ENCODE measurements at regions not wholly inside any gene's neighbourhood (a gene's known extent, or its start where the extent isn't known, plus 50 kb on each side); places are given as distances from the start of the nearest gene placed in this dataset.

DNA sequence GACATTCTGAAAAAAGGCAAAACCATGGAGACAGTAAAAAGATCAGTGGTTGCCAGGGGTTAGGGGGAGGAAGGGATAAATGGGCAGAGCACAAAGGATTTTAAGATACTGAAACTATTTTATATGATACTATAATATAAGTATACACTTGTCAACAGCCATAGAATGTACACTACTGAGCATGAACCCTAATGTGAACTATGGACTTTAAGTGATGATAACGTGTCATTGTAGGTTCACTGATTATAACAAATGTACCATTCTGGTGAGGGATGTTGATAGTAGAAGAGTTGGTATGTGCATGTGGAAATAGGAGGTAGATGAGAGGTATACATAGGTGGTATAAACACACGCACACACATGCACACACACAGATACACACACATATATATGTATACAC is 241.6 kb downstream of the NOL4 start:
- CTCF ChIA-PET = no interaction called here
- Mint-ChIP-seq H3K27me3 (no peaks in the 10 kb centered on the region), H3K4me1 (no peaks in the 10 kb centered on the region), H3K36me3 (no peaks in the 10 kb centered on the region), H3K4me3 (no peak overlapping the region), H3K27ac (no peak overlapping the region), H3K9me3 (ENCODE audit: low read depth) (peaks cover 9% of the 10 kb centered on the region)
- DNase-seq (no peak), ATAC-seq (no peak)

DNA sequence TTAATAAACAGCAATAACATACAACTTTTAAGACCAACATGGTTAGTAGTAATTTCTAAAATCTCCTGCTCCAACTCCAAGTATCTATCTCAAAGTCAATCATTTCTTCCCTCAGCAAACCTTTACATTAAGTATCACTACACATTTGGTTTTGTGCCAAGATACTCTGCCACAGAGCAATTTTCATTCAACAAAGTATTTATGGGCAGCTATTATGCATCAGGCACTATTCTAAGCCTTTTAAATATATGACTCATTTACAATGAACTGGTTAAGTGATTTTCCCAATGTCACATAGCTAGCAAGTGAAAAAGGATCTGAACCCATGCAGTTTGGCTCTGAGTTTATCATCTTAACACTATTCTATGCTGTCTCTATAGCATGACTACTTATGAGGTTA is 264.3 kb downstream of the NOL4 start:
- peaks cover 7% of the 10 kb centered on the region for H3K9me3 Mint-ChIP-seq (ENCODE audit: low read depth)
- no peak for ATAC-seq
- no peak overlapping the region for H3K27ac Mint-ChIP-seq
- no peaks in the 10 kb centered on the region for H3K36me3 Mint-ChIP-seq
- H3K4me1 Mint-ChIP-seq = no peaks in the 10 kb centered on the region
- DNase-seq = no peak
- CTCF ChIA-PET = no interaction called here
- no peak overlapping the region for H3K4me3 Mint-ChIP-seq
- no peaks in the 10 kb centered on the region for H3K27me3 Mint-ChIP-seq

DNA sequence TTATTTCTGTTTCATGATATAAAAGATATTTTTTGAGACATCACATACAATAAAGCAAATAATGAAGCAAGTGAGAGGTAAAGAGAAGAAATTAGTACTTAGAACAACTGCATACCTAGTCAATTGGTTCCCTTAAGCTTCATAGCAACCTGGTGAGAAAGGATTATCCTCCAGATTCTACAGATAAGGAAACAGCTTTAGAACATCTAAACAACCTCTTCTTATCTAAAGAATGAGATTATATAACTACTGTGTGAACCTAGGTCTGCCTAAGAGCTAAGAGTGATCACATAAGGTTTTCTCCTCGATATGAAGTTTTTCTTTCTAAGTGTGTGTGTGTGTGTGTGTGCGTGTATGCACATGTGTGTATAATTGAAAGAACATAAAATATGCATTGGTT is 265.1 kb downstream of the NOL4 start:
- no peak overlapping the region for H3K27ac Mint-ChIP-seq
- CTCF ChIA-PET = no interaction called here
- no peaks in the 10 kb centered on the region for H3K4me1 Mint-ChIP-seq
- H3K36me3 Mint-ChIP-seq = no peaks in the 10 kb centered on the region
- no peak overlapping the region for H3K4me3 Mint-ChIP-seq
- DNase-seq (no peak), ATAC-seq (no peak)
- peaks cover 7% of the 10 kb centered on the region for H3K9me3 Mint-ChIP-seq (ENCODE audit: low read depth)
- H3K27me3 Mint-ChIP-seq = no peaks in the 10 kb centered on the region

DNA sequence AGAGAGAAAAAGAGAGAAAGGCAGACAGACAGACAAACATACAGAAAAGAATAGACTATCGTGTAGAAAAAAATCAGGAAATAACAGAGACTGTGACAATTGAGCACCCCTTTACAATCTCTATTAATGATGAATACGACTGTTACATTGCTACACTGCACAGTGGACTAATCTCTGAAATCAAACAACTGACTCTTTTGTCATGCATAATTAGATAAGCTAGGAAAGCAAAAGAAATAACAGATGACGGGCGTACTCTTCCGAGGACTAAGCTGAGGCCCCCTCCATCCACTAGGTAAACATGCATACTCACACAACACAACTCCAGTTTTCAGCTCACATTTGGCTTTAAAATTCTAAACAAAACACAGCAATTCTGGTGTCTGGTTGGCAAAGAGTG is 267.0 kb downstream of the NOL4 start:
- no peaks in the 10 kb centered on the region for H3K4me1 Mint-ChIP-seq
- DNase-seq (no peak), ATAC-seq (no peak)
- H3K27me3 Mint-ChIP-seq = no peaks in the 10 kb centered on the region
- peaks cover 13% of the 10 kb centered on the region for H3K9me3 Mint-ChIP-seq (ENCODE audit: low read depth)
- CTCF ChIA-PET = no interaction called here
- H3K4me3 Mint-ChIP-seq = no peak overlapping the region
- H3K27ac Mint-ChIP-seq = no peak overlapping the region
- no peaks in the 10 kb centered on the region for H3K36me3 Mint-ChIP-seq

DNA sequence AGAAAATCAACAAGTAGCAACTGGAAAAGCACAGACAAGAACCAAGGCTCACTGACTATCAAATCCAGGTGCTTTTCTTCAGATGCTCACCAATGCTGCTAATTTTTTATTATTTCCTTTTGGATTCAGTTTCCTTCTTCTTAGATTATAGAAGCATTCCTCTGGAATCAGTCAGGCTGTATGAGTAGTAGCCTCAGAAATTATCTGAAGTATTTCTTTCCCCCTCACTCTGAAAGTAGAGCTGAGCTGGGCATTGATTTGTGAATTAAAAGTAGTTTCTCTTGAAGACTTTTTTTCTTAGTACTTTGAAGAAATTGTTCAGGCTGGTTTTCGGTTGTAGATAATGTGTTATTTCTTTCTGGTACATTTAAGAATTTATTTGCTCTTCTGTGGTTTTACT is 273.7 kb downstream of the NOL4 start:
- no peaks in the 10 kb centered on the region for H3K36me3 Mint-ChIP-seq
- no peak for DNase-seq
- no peak for ATAC-seq
- CTCF ChIA-PET = interaction anchor here (0.6 kb wide), 1 partner anchor 16 kb away, joined by 4 read pairs; no protein-coding TSS in a partner anchor
- no peak overlapping the region for H3K4me3 Mint-ChIP-seq
- peaks cover 8% of the 10 kb centered on the region for H3K9me3 Mint-ChIP-seq (ENCODE audit: low read depth)
- no peaks in the 10 kb centered on the region for H3K4me1 Mint-ChIP-seq
- H3K27me3 Mint-ChIP-seq = no peaks in the 10 kb centered on the region
- H3K27ac Mint-ChIP-seq = no peak overlapping the region

DNA sequence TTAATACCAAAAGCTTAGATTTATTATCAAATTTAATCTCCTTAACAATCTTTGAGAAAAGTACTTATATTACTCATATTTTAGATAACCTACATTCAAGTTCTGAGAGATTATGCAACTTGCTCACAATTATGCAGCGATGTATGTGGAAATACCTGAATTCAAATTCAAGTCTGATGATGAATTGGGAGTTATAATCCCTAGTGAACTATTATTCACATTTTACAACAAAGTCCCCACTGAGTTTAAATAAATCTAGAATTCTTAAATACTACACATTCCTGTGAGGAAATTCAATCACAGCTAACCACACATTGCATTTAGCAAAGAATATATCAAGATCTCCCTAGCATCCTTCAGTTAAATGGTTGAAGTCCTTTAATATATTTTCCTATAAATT is 278.4 kb downstream of the NOL4 start:
- Mint-ChIP-seq H3K4me3 (no peak overlapping the region), H3K36me3 (no peaks in the 10 kb centered on the region), H3K4me1 (no peaks in the 10 kb centered on the region), H3K27me3 (no peaks in the 10 kb centered on the region), H3K27ac (no peak overlapping the region), H3K9me3 (ENCODE audit: low read depth) (peaks cover under 1% of the 10 kb centered on the region)
- no peak for DNase-seq
- CTCF ChIA-PET = no interaction called here
- ATAC-seq = no peak

DNA sequence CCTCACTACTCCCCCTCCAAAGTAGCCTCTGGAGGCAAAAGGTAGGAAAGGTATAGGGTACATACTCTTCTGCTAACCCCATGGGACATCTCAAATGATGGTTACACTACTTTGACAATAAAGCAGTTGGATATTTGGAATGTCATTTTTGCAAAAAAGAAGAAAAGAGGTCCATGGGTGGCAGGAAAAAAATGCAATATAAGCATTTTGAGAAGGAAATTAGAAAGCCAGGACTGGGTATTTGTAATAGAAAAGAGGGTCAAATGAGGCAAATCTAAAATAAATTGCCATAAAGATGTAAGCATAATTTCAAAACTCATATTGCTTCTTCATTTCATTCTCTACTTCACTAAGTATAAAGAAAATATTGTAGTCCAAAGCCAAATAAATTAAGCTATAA is 280.2 kb downstream of the NOL4 start:
- Mint-ChIP-seq H3K27me3 (no peaks in the 10 kb centered on the region), H3K4me1 (no peaks in the 10 kb centered on the region), H3K27ac (no peak overlapping the region), H3K4me3 (no peak overlapping the region), H3K36me3 (no peaks in the 10 kb centered on the region), H3K9me3 (ENCODE audit: low read depth) (no peaks in the 10 kb centered on the region)
- CTCF ChIA-PET = no interaction called here
- DNase-seq = no peak
- ATAC-seq = no peak

DNA sequence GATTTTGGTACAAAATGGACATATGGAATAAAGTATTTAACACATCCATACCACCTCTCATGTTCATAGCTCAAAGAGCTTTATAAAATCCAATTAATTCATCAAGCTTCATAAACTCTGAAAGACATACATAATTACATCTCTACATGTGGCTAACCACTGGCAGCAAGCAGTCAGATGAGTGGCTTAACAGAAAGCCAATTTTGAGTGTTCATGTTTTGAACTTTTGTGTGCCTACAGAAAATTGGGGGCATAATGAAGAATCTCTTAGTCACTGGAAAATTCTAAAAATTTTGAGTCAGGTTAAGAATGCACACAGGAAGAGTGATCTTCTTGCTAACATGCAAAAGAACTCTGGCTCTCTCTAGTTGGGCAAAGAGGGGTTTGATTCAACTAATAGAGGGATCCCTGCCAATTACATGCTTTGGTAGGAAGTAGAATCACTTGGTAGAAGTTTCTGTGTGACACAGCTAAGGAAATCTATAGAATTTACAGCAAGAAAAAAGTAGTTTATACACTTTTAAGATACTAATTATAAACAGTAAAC is 287.4 kb downstream of the NOL4 start:
- Mint-ChIP-seq H3K4me3 (no peak overlapping the region), H3K4me1 (no peaks in the 10 kb centered on the region), H3K27me3 (no peaks in the 10 kb centered on the region), H3K27ac (no peak overlapping the region), H3K9me3 (ENCODE audit: low read depth) (peaks cover 7% of the 10 kb centered on the region), H3K36me3 (no peaks in the 10 kb centered on the region)
- ATAC-seq (no peak), DNase-seq (no peak)
- CTCF ChIA-PET = no interaction called here

DNA sequence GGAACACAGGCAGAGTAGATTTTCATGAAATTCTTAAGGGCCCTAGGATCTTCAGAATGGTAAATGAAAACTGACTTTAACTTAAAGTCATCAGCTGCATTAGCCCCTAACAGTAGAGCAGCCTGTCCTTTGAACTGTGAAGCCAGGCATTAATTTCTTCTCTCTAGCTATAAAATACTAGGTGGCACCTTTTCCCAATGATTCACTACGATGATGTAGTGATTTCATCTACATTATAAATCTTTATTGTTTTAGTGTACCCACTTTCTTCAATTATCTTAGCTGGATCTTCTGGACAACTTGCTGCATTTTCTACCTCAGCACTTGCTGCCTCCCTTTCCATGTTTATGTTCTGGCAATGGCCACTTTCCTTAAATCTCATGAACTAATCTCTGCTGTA is 290.5 kb downstream of the NOL4 start:
- peaks cover 7% of the 10 kb centered on the region for H3K9me3 Mint-ChIP-seq (ENCODE audit: low read depth)
- no peak overlapping the region for H3K27ac Mint-ChIP-seq
- H3K27me3 Mint-ChIP-seq = no peaks in the 10 kb centered on the region
- ATAC-seq (no peak), DNase-seq (no peak)
- no peaks in the 10 kb centered on the region for H3K36me3 Mint-ChIP-seq
- CTCF ChIA-PET = interaction anchor here (1.1 kb wide), 1 partner anchor 33 kb away, joined by 3 read pairs; no protein-coding TSS in a partner anchor
- no peak overlapping the region for H3K4me3 Mint-ChIP-seq
- no peaks in the 10 kb centered on the region for H3K4me1 Mint-ChIP-seq

DNA sequence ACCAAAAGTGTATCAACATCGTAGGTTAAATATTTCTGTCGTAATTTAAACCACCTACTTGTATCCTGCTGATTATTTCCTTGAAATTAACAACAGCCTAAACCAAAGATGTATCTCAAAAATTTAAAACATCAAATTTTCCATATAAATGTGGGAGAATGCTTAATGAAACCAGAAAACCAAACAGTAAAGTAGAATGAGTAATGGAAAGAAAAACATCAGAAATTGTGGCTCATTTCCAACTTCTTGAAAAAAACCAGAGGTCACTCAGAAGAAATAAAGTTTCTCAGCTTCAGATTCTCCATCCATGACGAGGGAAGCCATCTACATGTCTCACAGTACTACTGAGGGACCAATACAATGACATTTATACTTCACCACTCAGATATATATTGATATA is 296.5 kb downstream of the NOL4 start:
- H3K27me3 Mint-ChIP-seq = no peaks in the 10 kb centered on the region
- H3K36me3 Mint-ChIP-seq = no peaks in the 10 kb centered on the region
- no peak for ATAC-seq
- CTCF ChIA-PET = no interaction called here
- H3K27ac Mint-ChIP-seq = no peak overlapping the region
- no peak for DNase-seq
- H3K4me1 Mint-ChIP-seq = no peaks in the 10 kb centered on the region
- peaks cover 2% of the 10 kb centered on the region for H3K9me3 Mint-ChIP-seq (ENCODE audit: low read depth)
- no peak overlapping the region for H3K4me3 Mint-ChIP-seq

DNA sequence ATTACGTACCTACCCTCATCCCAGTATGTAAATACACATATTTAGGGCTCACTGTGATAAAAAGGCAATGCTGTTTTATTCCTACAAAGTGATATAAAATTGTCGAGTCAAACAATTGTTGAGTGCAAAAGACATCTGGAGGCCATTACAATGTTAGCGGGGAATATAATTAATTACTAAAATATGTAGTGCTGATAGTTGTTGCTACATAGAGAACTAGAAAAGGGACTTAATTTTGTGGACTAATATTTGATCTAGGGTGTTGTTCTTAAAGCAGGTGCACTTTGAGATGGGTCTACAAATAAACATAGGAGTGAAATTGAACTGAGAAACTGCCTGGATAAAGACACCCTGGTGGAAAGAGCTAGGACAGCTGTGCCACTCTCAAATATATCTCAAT is 300.1 kb downstream of the NOL4 start:
- no peak overlapping the region for H3K4me3 Mint-ChIP-seq
- DNase-seq = no peak
- ATAC-seq = no peak
- H3K4me1 Mint-ChIP-seq = no peaks in the 10 kb centered on the region
- no peak overlapping the region for H3K27ac Mint-ChIP-seq
- H3K27me3 Mint-ChIP-seq = no peaks in the 10 kb centered on the region
- H3K9me3 Mint-ChIP-seq (ENCODE audit: low read depth) = peaks cover 5% of the 10 kb centered on the region
- no peaks in the 10 kb centered on the region for H3K36me3 Mint-ChIP-seq
- CTCF ChIA-PET = no interaction called here

DNA sequence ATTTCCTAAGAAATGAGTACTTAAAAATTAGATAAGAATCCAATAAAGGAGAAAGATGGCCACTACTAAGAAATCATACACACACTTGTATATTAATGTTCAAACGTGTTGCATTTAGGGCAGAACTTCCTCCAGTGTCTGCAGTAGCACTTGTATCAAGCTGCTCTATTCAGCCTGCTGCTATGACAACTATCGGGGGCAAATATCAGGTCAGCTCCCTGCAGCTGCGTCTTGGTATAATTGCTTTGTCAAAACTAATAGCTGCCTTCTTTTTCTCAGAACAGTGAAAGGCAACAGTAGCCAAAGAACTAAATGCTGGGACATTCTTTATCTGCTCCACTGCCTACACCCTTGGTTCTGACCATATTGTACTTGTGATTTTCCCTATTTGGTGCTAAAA is 300.7 kb downstream of the NOL4 start:
- ATAC-seq (no peak), DNase-seq (no peak)
- Mint-ChIP-seq H3K27me3 (no peaks in the 10 kb centered on the region), H3K4me1 (no peaks in the 10 kb centered on the region), H3K4me3 (no peak overlapping the region), H3K36me3 (no peaks in the 10 kb centered on the region), H3K27ac (no peak overlapping the region), H3K9me3 (ENCODE audit: low read depth) (peaks cover 5% of the 10 kb centered on the region)
- CTCF ChIA-PET = no interaction called here

DNA sequence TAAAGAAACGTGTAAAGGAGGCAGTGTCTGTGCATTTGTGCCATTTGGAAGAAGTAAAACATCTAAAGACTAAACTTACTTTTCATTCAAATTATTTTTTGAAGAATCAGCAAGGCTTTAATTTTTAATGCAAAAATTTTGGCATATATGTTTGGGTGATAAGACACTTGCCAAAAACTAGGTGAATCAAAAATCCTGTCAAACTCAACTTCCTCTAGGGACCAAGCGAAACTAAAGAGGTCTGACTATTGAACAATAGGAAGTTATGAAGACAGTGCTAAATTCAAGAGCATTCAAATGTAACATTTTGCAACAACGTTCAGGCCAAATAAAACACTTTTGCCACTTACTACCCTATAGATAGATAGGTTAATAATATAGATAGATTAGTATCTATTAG is 306.1 kb downstream of the NOL4 start:
- no peaks in the 10 kb centered on the region for H3K36me3 Mint-ChIP-seq
- ATAC-seq = no peak
- no peaks in the 10 kb centered on the region for H3K27me3 Mint-ChIP-seq
- H3K9me3 Mint-ChIP-seq (ENCODE audit: low read depth) = peaks cover 6% of the 10 kb centered on the region
- DNase-seq = no peak
- CTCF ChIA-PET = no interaction called here
- H3K27ac Mint-ChIP-seq = no peak overlapping the region
- H3K4me3 Mint-ChIP-seq = no peak overlapping the region
- H3K4me1 Mint-ChIP-seq = no peaks in the 10 kb centered on the region

DNA sequence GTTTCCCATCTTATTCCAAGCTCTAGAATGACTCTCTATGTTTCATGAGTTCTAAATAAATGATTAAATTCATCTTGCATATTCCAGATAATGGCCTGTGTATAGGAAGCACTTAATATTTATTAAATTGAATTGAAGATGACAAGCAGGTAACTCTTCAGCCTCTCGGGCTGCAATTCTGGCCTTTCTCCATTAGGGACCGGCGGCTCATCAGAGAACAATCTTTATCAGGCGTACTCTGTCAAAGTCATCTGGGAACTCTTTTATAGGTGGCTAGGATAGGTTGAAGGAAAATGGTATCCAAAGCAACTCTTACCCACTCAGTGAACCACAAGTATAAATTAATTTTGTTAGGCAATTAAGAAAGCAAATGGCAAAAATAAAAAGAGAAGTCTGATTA is 308.5 kb downstream of the NOL4 start:
- DNase-seq (no peak), ATAC-seq (no peak)
- Mint-ChIP-seq H3K4me1 (no peaks in the 10 kb centered on the region), H3K36me3 (no peaks in the 10 kb centered on the region), H3K27ac (no peak overlapping the region), H3K9me3 (ENCODE audit: low read depth) (peaks cover 8% of the 10 kb centered on the region), H3K27me3 (no peaks in the 10 kb centered on the region), H3K4me3 (no peak overlapping the region)
- CTCF ChIA-PET = no interaction called here

DNA sequence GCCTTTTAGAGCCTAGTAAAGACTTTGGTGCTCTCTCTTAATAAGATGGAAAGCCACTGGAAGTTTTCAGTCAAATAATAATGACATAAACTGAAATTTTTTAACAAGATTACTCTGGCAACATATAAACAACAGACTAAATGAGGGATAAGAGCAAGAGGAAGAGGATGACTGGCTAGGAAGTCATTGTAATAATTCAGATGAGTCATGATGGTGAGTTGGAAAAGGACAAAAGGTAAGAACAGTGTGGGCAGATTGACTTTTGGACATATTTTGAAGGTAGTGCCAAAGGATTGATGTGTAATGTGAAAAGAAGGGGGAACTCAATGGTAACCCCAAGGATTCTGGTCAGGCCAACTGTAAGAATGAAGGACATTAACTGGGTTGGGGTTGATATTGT is 310.3 kb downstream of the NOL4 start:
- CTCF ChIA-PET = no interaction called here
- Mint-ChIP-seq H3K27me3 (no peaks in the 10 kb centered on the region), H3K36me3 (no peaks in the 10 kb centered on the region), H3K4me1 (no peaks in the 10 kb centered on the region), H3K9me3 (ENCODE audit: low read depth) (peaks cover 5% of the 10 kb centered on the region), H3K4me3 (no peak overlapping the region), H3K27ac (no peak overlapping the region)
- no peak for ATAC-seq
- no peak for DNase-seq
